ENCODE measurements at regions not wholly inside any gene's neighbourhood (a gene's known extent, or its start where the extent isn't known, plus 50 kb on each side); places are given as distances from the start of the nearest gene placed in this dataset.

DNA sequence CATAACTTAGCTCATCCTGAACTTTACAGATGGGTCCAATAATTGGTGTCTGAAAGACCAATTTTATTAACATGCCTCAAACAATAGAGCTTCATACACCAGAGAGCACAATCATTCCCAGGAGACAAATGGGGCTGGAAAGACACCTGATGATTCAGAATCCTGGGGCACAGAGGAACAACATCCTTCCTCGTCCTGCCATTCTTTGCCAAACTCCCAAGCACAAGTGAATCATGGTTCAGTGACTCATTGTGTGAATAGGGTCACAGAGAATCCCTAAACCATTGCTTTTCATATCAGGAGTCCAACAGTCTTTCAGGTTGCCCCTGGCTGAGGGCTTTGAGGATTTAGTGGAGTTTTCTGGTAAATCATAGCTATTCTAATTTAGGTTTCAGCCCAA is 266.4 kb upstream of the BMP2 start:
- H3K4me1 ChIP-seq, result no peaks in the 10 kb centered on the region
- no peaks in the 10 kb centered on the region for H3K36me3 ChIP-seq
- no peak for DNase-seq
- H3K4me3 ChIP-seq, result no peak overlapping the region
- H3K27ac ChIP-seq, result no peak overlapping the region
- no peaks in the 10 kb centered on the region for H3K9me3 ChIP-seq (replicated peaks)
- no peaks in the 10 kb centered on the region for H3K27me3 ChIP-seq

DNA sequence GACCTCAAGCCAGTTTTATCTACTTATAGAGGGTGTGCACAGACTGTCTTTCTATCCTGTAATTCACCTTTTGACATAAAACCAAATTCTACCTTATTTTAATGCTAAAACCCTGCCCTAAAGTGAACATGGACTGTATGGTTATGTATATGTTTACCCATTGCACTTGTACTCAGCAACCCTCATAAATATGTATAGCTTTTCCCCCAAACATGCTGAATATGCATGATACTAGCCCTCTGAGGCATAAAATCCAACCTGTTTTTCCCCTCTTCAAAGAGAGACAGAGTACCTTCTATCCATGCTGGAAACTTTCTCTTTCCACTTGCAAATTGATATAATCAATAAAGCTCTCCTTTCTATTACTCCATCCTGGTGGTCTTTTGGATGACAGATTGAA is 267.9 kb upstream of the BMP2 start:
- DNase-seq, result no peak
- H3K27ac ChIP-seq, result no peak overlapping the region
- no peaks in the 10 kb centered on the region for H3K9me3 ChIP-seq (replicated peaks)
- no peaks in the 10 kb centered on the region for H3K4me1 ChIP-seq
- H3K36me3 ChIP-seq, result no peaks in the 10 kb centered on the region
- no peak overlapping the region for H3K4me3 ChIP-seq
- no peaks in the 10 kb centered on the region for H3K27me3 ChIP-seq

DNA sequence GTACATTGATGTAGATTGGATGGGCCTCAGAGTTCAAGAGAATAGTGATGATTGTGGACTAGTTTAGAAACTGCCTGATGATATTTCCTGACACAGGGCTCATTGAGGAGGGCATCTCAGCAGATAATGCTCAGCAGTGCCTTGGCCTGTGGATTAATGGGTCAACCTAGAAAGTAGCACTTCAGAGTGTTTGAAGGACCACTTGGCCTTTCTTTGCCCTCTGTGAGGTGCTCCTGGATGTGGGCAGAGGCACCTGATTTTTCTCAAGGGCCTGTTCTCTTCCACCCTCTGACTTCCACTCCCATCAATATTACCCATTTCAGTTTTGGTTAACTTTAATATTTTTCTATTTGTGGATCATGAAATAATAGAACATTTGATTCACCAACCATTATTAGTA is 270.6 kb upstream of the BMP2 start:
- Histone ChIP-seq H3K36me3 (no peaks in the 10 kb centered on the region), H3K27ac (no peak overlapping the region), H3K4me3 (no peak overlapping the region), H3K9me3 (replicated peaks) (no peaks in the 10 kb centered on the region), H3K27me3 (no peaks in the 10 kb centered on the region), H3K4me1 (no peaks in the 10 kb centered on the region)
- no peak for DNase-seq

DNA sequence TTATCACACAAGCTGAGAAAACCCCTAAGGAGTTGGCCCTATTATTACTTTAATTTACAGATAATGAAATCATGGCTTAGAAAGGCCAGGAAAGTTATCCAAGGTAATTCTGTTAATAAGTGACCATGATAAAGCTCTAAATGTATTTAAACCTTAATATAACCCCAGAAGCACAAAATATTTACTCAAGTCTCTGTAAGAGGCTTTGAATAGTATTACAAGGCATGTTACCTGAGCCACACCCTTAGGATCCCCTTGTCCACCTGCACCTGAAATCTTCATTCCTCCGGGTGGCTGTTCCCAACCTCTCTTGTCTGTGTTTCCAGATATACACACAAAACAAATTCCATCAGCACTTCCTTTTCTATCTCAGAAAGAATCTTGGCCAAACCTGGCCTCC is 271.6 kb upstream of the BMP2 start:
- Histone ChIP-seq H3K4me1 (no peaks in the 10 kb centered on the region), H3K9me3 (replicated peaks) (no peaks in the 10 kb centered on the region), H3K27ac (no peak overlapping the region), H3K4me3 (no peak overlapping the region), H3K27me3 (no peaks in the 10 kb centered on the region), H3K36me3 (no peaks in the 10 kb centered on the region)
- no peak for DNase-seq

DNA sequence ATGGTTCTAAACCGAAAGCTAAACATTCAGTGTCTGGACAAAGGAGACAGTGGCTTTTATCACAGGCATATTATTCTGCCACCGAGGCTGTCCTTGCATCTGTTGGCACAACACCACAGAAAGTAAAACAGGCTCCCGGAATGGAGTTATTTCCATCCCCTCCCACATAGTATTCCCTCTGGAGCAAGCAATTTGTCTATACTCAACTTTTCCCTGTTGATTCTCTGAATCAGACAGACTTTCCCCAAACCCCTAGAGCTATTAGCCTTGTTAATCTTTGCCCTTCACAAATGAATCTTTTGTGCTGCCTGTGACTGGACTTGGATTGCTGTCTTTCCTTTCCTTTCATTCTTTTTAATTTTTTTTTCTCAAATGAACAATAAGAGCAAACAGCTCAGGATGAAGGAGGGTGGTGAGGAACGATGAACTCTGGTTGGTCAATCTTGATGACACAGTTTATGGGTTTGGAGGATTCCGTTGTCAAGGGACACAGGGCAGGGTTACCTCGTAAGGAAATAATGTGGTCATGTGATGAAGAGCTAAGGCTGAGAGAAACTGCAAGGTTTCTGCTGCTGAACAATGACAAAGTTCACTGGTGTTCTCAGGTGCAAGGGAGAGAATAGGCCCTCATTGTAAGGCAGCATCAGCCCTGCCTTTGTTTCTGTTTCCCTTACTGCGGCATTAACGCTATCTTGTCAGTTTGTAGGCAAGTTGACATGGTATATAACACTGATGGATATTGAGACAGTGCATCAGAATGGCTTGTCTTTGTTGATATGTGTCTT is 275.0 kb upstream of the BMP2 start:
- Histone ChIP-seq H3K27me3 (no peaks in the 10 kb centered on the region), H3K9me3 (replicated peaks) (no peaks in the 10 kb centered on the region), H3K36me3 (no peaks in the 10 kb centered on the region), H3K4me3 (no peak overlapping the region), H3K4me1 (no peaks in the 10 kb centered on the region), H3K27ac (no peak overlapping the region)
- DNase-seq, result no peak

DNA sequence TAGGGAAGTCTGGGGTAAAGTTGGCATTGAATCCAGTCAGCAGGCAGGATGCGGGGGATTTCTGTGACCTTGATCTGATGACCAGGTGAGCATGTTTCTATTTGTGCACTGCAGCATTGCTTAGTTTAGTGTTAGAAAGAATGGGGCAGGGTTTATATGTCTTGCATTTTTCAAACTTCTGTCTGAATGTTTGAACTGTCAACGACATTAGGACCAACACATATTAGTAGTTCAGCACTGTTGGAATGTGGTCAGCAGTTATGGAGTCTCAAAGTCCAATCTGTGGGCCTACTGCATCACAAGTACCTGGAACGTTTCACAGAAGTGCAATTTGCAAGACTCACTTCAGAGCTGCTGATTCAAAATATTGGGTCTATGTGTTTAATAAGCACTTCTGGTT is 276.6 kb upstream of the BMP2 start:
- no peaks in the 10 kb centered on the region for H3K27me3 ChIP-seq

DNA sequence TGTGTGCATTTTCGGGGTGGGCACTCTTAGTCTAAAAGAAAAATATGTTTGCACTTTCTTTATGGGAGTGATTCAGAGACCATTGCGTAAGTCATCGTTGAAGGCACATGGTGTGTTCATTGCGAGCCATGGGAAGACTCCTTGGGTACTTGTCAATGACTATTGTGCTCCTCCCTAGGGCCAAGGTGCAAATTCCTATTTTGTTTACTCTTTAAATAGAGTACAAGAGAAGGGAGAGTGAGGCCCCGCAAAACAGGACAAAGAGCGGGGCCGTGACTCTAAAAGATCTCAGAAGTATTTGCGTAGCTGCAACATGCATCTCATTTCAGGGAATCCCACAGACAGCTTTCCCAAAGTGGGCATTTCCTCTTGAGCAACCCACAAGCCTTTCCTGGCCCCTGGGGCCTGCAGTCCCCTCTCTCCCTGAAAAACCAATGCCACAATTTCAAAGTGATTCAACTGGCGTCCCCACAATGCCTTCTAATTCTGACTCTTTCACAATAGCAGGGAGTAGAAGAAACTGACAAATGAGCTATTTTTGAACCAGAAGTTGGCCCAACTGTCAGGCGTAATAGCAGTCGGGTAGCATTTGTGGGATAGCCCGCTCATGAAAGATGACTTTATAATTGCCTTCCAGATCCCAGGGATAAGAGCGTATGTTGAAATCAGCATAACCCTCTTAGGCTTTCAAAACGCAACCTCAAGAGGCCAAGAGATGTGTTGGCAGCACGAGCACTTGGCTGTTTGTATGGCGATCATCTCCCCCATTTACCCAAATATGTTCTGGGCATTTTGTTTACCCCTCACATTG is 277.9 kb upstream of the BMP2 start:
- no peaks in the 10 kb centered on the region for H3K4me1 ChIP-seq
- H3K4me3 ChIP-seq, result no peak overlapping the region
- no peaks in the 10 kb centered on the region for H3K27me3 ChIP-seq
- H3K9me3 ChIP-seq (replicated peaks), result no peaks in the 10 kb centered on the region
- no peaks in the 10 kb centered on the region for H3K36me3 ChIP-seq
- no peak overlapping the region for H3K27ac ChIP-seq
- DNase-seq, result no peak

More for the DNA sequence above, 276.6 kb upstream of the BMP2 start:
- Histone ChIP-seq H3K36me3 (no peaks in the 10 kb centered on the region), H3K9me3 (replicated peaks) (no peaks in the 10 kb centered on the region), H3K27ac (no peak overlapping the region), H3K4me3 (no peak overlapping the region), H3K4me1 (no peaks in the 10 kb centered on the region)
- no peak for DNase-seq

DNA sequence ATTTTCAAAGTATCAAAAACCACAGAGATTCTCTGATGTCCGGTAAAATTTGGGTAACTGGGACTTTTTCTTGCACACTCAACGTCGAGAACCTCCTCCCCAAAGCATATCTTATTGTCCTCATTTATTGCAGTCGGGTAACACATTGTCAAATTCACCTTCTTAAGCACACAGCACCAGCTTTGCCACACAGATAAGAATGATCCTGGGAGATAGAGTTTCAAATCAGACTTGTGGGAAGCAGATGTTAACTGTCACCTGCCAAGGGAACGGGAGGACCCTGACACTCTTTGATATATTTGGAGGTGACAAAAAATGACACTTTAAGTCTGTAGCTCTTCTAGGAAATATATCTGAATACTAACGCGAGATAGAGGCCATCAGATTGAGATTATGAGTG is 282.1 kb upstream of the BMP2 start:
- Histone ChIP-seq H3K9me3 (replicated peaks) (no peaks in the 10 kb centered on the region), H3K4me3 (no peak overlapping the region), H3K27ac (no peak overlapping the region), H3K36me3 (no peaks in the 10 kb centered on the region), H3K4me1 (no peaks in the 10 kb centered on the region), H3K27me3 (no peaks in the 10 kb centered on the region)
- no peak for DNase-seq

DNA sequence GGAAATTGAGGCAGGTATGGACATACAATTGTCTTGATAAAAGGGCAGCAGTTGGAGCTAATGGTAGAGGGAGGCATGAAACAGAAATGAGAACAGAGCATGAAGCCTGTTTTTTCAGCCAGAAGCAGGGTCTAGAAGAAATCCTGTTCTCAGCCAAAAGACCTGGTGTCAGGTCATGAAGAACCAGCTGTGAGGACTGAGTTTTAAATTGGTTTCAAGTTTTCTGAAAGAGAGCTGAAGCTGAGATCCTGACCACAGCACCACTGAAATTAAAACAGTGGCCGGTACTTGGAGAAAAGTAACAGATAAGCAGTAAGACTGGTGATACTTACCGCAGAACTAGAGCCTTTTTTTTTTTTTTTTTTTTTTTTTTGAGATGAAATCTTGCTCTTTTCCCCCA is 283.8 kb upstream of the BMP2 start:
- no peaks in the 10 kb centered on the region for H3K4me1 ChIP-seq
- no peaks in the 10 kb centered on the region for H3K27me3 ChIP-seq
- DNase-seq, result no peak
- no peaks in the 10 kb centered on the region for H3K36me3 ChIP-seq
- no peaks in the 10 kb centered on the region for H3K9me3 ChIP-seq (replicated peaks)
- H3K27ac ChIP-seq, result no peak overlapping the region
- no peak overlapping the region for H3K4me3 ChIP-seq

DNA sequence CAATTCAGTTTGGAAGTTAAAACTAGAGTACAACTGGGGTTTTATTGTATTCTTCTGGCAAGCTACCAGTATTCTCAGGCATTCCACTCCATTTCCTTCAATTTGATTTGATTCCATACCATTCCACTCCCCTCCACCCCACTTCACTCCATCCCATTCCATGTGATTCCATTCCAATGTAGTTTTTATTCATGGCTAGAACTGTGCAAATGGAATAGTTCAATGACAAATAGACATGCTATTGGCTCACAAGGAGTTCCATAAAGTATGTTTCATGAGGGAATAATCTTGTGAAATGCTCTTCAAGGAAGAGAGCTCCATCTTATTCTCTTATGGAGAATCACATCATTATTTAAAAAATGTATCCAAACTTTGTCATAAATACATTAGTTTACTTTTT is 285.0 kb upstream of the BMP2 start:
- H3K27ac ChIP-seq, result no peak overlapping the region
- H3K4me1 ChIP-seq, result no peaks in the 10 kb centered on the region
- no peak for DNase-seq
- H3K4me3 ChIP-seq, result no peak overlapping the region
- H3K27me3 ChIP-seq, result no peaks in the 10 kb centered on the region
- H3K36me3 ChIP-seq, result no peaks in the 10 kb centered on the region
- H3K9me3 ChIP-seq (replicated peaks), result no peaks in the 10 kb centered on the region

DNA sequence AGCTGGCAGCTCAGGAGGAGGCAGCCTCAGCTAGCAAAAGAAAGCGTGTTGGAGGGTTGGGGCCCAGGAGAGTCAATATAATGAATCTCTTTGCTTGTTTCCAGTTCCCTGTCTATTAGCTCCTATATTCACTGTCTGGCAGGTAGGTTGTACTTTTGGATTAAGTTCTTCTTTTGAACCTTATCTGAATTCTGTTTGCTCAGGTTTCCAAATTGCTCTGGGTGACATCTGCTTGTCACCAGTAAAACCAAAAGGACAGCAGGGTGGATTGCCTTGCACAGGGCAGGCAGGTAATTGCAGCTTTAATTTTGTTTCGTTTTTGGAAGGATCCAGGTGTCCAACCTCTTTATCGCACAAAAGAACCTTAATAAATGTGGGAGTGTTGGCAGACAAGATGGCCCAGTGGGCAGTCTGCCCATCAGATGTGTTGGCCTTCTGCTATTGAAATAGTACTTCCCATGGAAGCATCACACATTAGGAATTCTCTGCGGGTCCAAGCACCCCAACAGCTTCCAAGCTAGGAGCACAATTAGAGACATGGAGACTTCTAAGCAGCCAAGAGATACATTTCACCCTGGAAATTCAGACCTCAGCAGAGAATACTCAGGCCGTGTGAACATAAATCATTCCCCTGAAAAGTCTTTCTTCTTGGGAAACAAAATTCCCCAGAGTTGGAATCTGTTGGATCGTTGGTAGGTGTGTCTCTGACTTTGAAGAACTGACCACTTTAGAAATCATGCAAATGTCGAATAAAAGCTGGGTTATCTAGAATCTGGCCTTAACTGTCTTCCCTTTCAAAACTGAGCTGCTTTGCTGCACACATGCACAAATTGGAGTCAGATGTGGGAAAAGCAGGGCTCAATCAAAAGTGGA is 286.9 kb upstream of the BMP2 start:
- DNase-seq, result no peak
- Histone ChIP-seq H3K27me3 (no peaks in the 10 kb centered on the region), H3K9me3 (replicated peaks) (no peaks in the 10 kb centered on the region), H3K36me3 (no peaks in the 10 kb centered on the region), H3K27ac (no peak overlapping the region), H3K4me3 (no peak overlapping the region), H3K4me1 (no peaks in the 10 kb centered on the region)

DNA sequence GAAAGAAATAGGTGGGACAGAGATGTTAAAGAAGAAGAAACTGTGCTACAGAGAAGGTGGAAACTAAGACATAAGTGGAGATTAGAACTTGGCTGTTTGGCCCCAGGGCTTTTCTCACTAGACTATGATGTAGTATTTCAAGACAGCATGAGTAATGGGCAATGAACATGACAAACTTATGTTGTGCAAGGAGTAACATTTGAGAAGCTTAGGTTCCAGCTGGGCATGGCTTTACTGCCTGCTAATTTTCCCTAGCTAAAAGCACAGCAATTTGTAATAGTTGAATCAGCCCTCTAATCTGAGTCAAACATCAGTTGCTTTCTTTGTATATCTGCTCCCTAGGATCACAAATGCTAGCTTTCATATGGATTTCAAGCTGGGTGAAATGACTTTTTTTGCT is 294.3 kb upstream of the BMP2 start:
- H3K4me1 ChIP-seq, result no peaks in the 10 kb centered on the region

DNA sequence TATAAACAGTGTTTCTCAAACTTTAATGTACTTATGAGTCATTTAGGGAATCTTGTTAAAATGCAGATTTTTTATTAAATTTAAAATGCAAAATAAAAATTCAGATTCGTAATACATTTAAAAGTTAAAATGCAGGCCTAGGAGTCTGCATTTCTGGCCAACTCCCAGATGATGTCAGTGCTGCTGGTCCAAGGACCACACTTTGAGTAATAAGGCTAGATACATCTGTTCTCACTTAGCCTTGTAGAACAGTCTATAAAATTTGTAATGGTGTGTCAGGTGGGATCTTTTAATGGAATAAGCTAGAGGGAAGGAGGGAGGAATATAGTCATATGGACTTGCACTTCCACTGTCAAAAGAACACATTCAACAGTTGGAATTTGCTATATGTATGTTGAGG is 295.6 kb upstream of the BMP2 start:
- Histone ChIP-seq H3K27me3 (no peaks in the 10 kb centered on the region), H3K9me3 (replicated peaks) (no peaks in the 10 kb centered on the region), H3K4me1 (no peaks in the 10 kb centered on the region), H3K4me3 (no peak overlapping the region), H3K27ac (no peak overlapping the region), H3K36me3 (no peaks in the 10 kb centered on the region)
- DNase-seq, result no peak

More for the DNA sequence above, 294.3 kb upstream of the BMP2 start:
- Histone ChIP-seq H3K27ac (no peak overlapping the region), H3K4me3 (no peak overlapping the region), H3K9me3 (replicated peaks) (no peaks in the 10 kb centered on the region), H3K36me3 (no peaks in the 10 kb centered on the region), H3K27me3 (no peaks in the 10 kb centered on the region)
- no peak for DNase-seq

DNA sequence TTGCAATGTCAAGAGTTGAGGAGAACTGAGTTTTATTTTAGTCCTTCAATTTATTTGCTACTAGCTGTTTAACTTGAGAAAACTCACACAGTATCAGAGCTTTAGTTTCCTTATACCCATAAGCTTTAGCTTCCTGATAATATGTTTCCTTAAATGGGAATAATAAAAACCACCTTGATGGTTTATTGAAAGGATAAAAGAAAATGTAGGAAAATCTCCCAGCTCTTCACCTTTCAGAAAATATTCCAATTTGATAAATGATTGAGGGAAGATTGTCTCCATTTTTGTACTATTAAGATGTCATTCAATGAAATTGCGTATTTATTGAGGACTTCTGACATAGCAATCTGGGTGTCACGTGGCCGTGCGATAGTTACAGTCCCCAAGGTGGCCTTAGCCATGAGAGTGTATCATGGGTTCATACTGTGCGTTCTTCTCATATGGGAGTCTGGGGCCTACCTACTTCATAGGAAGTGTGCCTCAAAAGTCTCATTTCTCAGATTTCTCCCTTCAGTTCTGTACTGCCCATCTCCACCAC is 296.3 kb upstream of the BMP2 start:
- H3K9me3 ChIP-seq (replicated peaks), result no peaks in the 10 kb centered on the region
- no peak overlapping the region for H3K27ac ChIP-seq
- H3K4me1 ChIP-seq, result no peaks in the 10 kb centered on the region
- H3K36me3 ChIP-seq, result no peaks in the 10 kb centered on the region
- H3K27me3 ChIP-seq, result no peaks in the 10 kb centered on the region
- no peak for DNase-seq
- H3K4me3 ChIP-seq, result no peak overlapping the region

DNA sequence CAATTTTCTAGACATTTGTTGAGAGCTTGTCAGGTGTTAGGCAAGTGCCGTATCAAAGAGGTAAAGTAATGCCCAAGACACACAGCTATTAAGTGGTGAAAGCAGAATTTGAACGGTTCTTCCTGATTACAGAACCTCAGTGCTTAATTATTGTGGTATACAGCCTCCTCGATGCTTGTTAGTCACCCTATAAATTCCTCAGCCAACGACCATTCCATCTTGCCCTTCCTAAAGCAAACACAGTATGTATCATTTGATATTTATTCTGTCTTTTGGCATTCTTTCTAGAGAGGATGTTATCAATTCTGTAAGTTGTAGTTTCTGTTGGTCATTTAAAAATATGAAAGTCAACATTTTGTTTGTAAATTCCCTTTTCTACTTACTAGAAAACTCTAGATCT is 297.8 kb upstream of the BMP2 start:
- H3K9me3 ChIP-seq (replicated peaks), result no peaks in the 10 kb centered on the region
- H3K27me3 ChIP-seq, result no peaks in the 10 kb centered on the region
- no peaks in the 10 kb centered on the region for H3K4me1 ChIP-seq
- H3K27ac ChIP-seq, result no peak overlapping the region
- DNase-seq, result no peak
- no peaks in the 10 kb centered on the region for H3K36me3 ChIP-seq
- no peak overlapping the region for H3K4me3 ChIP-seq
